HL-60 (cell line): ENCODE measurements at regions not wholly inside any gene's neighbourhood (a gene's known extent, or its start where the extent isn't known, plus 50 kb on each side); places are given as distances from the start of the nearest gene placed in this dataset.

Source experiments
- DNase-seq, 2 experiments: peaks; one replicate each; pipeline ENCODE4 v3.0.0-alpha.2; 2010 to 2020; ENCODE audit warnings: low read depth in 1 of 2, low spot score in 1 of 2
- H3K27ac ChIP-seq: fragments of 250-450 bp; sonication (Bioruptor Pico); replicated peaks from 2 replicates; pipeline ENCODE4 v1.5.1; 2020; ENCODE audit warnings: mild to moderate bottlenecking, moderate library complexity
- H3K27me3 ChIP-seq: fragments of 250-450 bp; sonication (Bioruptor Pico); 2 replicates; pipeline ENCODE4 v1.5.1; 2021; ENCODE audit warnings: mild to moderate bottlenecking, moderate library complexity; ENCODE audit not compliant: insufficient read depth, poor library complexity, severe bottlenecking
- H3K4me3 ChIP-seq: replicated peaks from 2 replicates; pipeline ENCODE4 v1.5.1; 2011; ENCODE audit warnings: mild to moderate bottlenecking, control low read depth, low read length; ENCODE audit not compliant: insufficient read depth
- GABPA ChIP-seq: IDR thresholded peaks from 2 replicates; pipeline ENCODE4 v1.6.1; 2012; ENCODE audit warnings: low read depth
- POLR2AphosphoS5 ChIP-seq: IDR thresholded peaks from 2 replicates; pipeline ENCODE4 v1.6.1; 2012; ENCODE audit warnings: low read depth
- SPI1 ChIP-seq: IDR thresholded peaks from 2 replicates; pipeline ENCODE4 v1.6.1; 2012; ENCODE audit warnings: low read depth, mild to moderate bottlenecking, borderline replicate concordance
- TF ChIP-seq, protein P1 (sequence below): IDR thresholded peaks from 2 replicates; pipeline ENCODE4 v1.6.1; 2012; ENCODE audit warnings: low read depth; ENCODE audit not compliant: insufficient replicate concordance
- TF ChIP-seq, protein P2 (sequence below): IDR thresholded peaks from one replicate; pipeline ENCODE4 v1.5.1; 2011; ENCODE audit warnings: low read length, control low read depth, inconsistent platforms; ENCODE audit not compliant: insufficient read depth

DNA sequence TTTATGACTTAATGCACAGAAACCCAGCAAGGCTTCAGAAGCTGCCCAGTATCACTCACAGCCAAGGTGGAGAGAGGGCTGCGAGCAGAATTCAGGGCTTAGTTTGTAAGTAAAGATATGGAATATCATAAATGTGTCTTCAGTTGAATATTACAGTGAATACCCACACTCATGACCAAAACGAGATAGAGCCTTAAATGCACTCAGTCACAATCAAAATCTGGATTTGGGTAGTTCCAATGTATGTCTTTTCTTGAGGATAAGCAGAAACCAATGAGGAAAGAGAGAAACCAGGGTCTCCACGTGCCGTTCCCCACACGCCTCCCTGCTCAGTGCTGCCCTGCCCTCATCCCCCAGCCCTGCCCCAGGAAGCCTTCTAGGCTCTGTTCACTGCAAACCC lies 94.9 kb downstream of the ZIC5 start:
- H3K4me3 ChIP-seq = no peak overlapping the region
- H3K27ac ChIP-seq = no peak overlapping the region
- H3K27me3 ChIP-seq = no peaks in the 10 kb centered on the region
- no peak for DNase-seq
- no peak for TF ChIP-seq POLR2AphosphoS5
- TF ChIP-seq, protein P1, sequence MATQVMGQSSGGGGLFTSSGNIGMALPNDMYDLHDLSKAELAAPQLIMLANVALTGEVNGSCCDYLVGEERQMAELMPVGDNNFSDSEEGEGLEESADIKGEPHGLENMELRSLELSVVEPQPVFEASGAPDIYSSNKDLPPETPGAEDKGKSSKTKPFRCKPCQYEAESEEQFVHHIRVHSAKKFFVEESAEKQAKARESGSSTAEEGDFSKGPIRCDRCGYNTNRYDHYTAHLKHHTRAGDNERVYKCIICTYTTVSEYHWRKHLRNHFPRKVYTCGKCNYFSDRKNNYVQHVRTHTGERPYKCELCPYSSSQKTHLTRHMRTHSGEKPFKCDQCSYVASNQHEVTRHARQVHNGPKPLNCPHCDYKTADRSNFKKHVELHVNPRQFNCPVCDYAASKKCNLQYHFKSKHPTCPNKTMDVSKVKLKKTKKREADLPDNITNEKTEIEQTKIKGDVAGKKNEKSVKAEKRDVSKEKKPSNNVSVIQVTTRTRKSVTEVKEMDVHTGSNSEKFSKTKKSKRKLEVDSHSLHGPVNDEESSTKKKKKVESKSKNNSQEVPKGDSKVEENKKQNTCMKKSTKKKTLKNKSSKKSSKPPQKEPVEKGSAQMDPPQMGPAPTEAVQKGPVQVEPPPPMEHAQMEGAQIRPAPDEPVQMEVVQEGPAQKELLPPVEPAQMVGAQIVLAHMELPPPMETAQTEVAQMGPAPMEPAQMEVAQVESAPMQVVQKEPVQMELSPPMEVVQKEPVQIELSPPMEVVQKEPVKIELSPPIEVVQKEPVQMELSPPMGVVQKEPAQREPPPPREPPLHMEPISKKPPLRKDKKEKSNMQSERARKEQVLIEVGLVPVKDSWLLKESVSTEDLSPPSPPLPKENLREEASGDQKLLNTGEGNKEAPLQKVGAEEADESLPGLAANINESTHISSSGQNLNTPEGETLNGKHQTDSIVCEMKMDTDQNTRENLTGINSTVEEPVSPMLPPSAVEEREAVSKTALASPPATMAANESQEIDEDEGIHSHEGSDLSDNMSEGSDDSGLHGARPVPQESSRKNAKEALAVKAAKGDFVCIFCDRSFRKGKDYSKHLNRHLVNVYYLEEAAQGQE = no peak
- TF ChIP-seq SPI1 = no peak
- TF ChIP-seq GABPA = no peak
- TF ChIP-seq, protein P2, sequence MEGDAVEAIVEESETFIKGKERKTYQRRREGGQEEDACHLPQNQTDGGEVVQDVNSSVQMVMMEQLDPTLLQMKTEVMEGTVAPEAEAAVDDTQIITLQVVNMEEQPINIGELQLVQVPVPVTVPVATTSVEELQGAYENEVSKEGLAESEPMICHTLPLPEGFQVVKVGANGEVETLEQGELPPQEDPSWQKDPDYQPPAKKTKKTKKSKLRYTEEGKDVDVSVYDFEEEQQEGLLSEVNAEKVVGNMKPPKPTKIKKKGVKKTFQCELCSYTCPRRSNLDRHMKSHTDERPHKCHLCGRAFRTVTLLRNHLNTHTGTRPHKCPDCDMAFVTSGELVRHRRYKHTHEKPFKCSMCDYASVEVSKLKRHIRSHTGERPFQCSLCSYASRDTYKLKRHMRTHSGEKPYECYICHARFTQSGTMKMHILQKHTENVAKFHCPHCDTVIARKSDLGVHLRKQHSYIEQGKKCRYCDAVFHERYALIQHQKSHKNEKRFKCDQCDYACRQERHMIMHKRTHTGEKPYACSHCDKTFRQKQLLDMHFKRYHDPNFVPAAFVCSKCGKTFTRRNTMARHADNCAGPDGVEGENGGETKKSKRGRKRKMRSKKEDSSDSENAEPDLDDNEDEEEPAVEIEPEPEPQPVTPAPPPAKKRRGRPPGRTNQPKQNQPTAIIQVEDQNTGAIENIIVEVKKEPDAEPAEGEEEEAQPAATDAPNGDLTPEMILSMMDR = no peak

DNA sequence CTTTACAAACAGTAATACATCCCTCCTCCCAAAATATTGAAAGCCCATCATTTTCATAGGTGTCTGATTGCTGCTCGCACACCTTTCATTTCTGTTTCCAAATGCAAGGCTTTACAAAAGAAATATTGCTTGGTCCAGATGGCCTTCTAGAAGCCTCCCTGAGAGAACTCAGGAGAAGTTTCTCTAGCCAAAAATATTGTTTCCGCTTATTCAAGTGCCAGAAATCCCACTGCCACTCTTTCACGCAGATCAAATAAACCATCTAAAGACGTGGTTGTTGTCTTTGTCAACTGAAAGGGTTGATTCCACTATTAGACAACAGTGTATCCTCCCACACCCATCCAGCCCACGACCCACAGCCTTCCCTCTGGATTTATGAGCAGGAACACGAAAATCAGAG lies 96.2 kb downstream of the ZIC5 start:
- H3K27ac ChIP-seq = no peak overlapping the region
- no peak for DNase-seq
- TF ChIP-seq, protein P1 = no peak
- TF ChIP-seq SPI1 = no peak
- TF ChIP-seq POLR2AphosphoS5 = no peak
- TF ChIP-seq, protein P2 = no peak
- TF ChIP-seq GABPA = no peak
- H3K27me3 ChIP-seq = no peaks in the 10 kb centered on the region
- H3K4me3 ChIP-seq = no peak overlapping the region

DNA sequence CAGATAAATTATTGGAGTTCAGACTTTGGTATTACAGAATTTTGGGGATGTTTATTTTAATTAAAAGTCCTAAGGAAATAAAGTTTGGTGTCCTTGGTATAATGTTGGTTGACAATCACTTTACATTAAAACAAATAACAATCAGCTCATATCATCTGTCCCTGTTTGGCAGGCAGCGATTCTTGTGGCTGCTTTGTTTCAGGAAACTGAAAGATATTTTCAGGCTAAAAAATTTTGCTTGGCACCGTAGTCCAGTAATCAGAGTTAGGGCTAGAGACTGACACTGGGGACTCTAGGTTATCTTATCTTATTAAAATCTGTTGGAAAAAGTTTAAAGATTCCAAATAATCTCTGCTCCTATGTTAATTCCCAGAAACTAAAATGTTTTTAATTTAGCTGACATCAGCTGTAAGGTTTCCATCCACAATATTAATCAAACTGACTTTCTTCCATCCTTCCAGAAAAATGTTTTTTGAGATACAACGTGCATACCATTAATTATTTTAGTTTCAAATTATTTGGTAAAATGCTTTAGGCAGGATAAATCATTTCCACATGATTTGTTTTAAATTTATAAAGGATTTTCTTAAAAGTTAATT lies 97.6 kb downstream of the ZIC5 start:
- DNase-seq = no peak
- H3K4me3 ChIP-seq = no peak overlapping the region
- H3K27me3 ChIP-seq = no peaks in the 10 kb centered on the region
- H3K27ac ChIP-seq = no peak overlapping the region
- TF ChIP-seq, protein P1 = no peak

DNA sequence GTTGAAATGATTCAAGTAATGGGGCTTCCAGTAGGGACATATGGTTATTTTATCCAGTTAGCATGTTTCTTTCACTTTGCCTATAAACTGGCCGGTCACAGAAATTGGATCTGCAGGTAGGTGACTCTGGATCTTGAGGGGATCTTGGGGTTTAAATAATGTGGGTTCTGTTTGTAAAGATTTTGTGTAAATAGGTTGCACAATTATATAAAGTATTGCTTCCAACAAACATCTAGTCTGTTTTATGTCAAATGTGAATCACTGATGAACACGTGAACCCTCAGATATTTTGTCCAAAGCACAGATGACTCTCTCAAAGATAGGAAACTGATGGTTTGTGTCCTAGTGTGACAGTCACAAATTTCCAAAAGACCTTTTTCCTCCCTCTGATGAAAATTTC lies 98.4 kb downstream of the ZIC5 start:
- Histone ChIP-seq H3K4me3 (no peak overlapping the region), H3K27ac (no peak overlapping the region), H3K27me3 (no peaks in the 10 kb centered on the region)
- no peak for DNase-seq
- TF ChIP-seq, protein P2 = no peak
- TF ChIP-seq SPI1 (no peak), GABPA (no peak), POLR2AphosphoS5 (no peak)
- TF ChIP-seq, protein P1 = no peak
